Motor neuron (in vitro differentiated cells): ENCODE measurements at regions not wholly inside any gene's neighbourhood (a gene's known extent, or its start where the extent isn't known, plus 50 kb on each side); places are given as distances from the start of the nearest gene placed in this dataset.
A peak's percentile ranks its signal among the peaks of the same experiment; 100 is the strongest.
"Not testable (repeated sequence)": the region's sequence is repeated elsewhere in the genome, so short reads cannot be mapped to it uniquely, and the experiment has no call there.

Experiments used
- ATAC-seq, 8 experiments: fragments of 200-7000 bp; cut with Tn5 transposase; replicated peaks in 6 of 8; 2 replicates each; pipeline ENCODE4 v1.8.0; 2021; ENCODE audit warnings: mild to moderate bottlenecking in 8 of 8, moderate library complexity in 8 of 8
- H3K27ac ChIP-seq, 2 donors: fragments of 250-450 bp; sonication (Bioruptor Pico); 2 replicates each; pipeline ENCODE4 v1.9.0; 2021; ENCODE audit warnings: antibody characterized with exemption in 2 of 2, mild to moderate bottlenecking in 2 of 2, moderate library complexity in 1 of 2
- H3K4me1 ChIP-seq, 2 donors: fragments of 250-450 bp; sonication (Bioruptor Pico); replicated peaks in 1 of 2; 2 replicates each; pipeline ENCODE4 v1.6.1; 2021; ENCODE audit warnings: antibody characterized with exemption in 2 of 2, mild to moderate bottlenecking in 2 of 2, moderate library complexity in 1 of 2
- H3K4me3 ChIP-seq, 5 donors: fragments of 250-450 bp; sonication (Bioruptor Pico); 2 replicates each; pipeline ENCODE4 v1.9.0; 2021; ENCODE audit warnings: antibody characterized with exemption in 5 of 5, mild to moderate bottlenecking in 5 of 5, moderate library complexity in 4 of 5
- WGBS, 10 experiments: fragments of 450-650 bp; shearing (Covaris generic); methylation state at CpG; one replicate each; pipeline ENCODE4 v1.0.0; 2022; 5-methylcytosine and 5-hydroxymethylcytosine counted together
- in situ Hi-C, 9 experiments: fragments of 400-800 bp; cut with MboI; loops; one replicate each; pipeline ENCODE4 v1.15.0; 2021; ENCODE audit warnings: low sequenced_read_pairs in 9 of 9, low pct_unique_long_range_greater_than_20kb in 2 of 9; ENCODE audit not compliant: unreplicated experiment in 9 of 9

GRCh38 chr3:3902161-3902560, 102.9 kb downstream of the LRRN1 start:
- H3K4me1 ChIP-seq: no peaks in the 10 kb centered on the region
- in situ Hi-C loops: no loop called here
- no peak overlapping the region for H3K27ac ChIP-seq
- ATAC-seq: no peak
- no peak overlapping the region for H3K4me3 ChIP-seq
- WGBS, 10 experiments: 57 to 86% (median 67%) methylated on average over 1 of the region's 1 CpG; no CpG with 5 or more reads in 7 of the 10 experiments

- in situ Hi-C loops: no loop called here
- Histone ChIP-seq H3K27ac (no peak overlapping the region), H3K4me3 (no peak overlapping the region), H3K4me1 (no peaks in the 10 kb centered on the region)
- ATAC-seq: no peak
- 100% methylated on average over 1 of the region's 3 CpGs; no CpG with 5 or more reads in 9 of the 10 experiments for WGBS, 10 experiments
Measured at GRCh38 chr3:3906171-3906570, 106.9 kb downstream of the LRRN1 start.

- Histone ChIP-seq H3K27ac (no peak overlapping the region), H3K4me1 (no peaks in the 10 kb centered on the region), H3K4me3 (no peak overlapping the region)
- ATAC-seq: no peak
- in situ Hi-C loops: no loop called here
Measured at GRCh38 chr3:3907023-3907422, 107.8 kb downstream of the LRRN1 start.

DNA sequence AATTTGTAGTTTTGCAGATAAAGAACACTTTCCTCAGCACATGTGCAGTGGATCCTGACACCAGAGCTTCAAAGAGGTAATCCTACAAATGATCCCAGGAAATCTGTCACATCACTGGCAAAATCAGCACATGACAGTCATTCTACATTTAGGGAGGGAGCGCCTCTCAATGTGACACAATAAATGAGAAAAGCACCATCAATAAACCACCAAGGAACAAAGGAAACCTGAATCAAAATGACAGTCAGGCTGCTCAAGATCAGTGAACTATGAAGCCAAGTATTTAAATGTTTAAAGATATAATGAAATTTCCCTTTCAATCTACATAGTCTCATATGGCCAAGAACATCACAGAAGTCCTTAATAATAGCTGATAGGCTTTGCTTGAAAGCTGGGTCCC, 119.5 kb downstream of the LRRN1 start:
- in situ Hi-C loops: no loop called here
- 17 to 100% (median 54%) methylated on average over 1 of the region's 1 CpG; no CpG with 5 or more reads in 6 of the 10 experiments for WGBS, 10 experiments
- H3K27ac ChIP-seq: no peak overlapping the region

GRCh38 chr3:3919316-3919715, 120.1 kb downstream of the LRRN1 start:
- in situ Hi-C loops: no loop called here
- Histone ChIP-seq H3K27ac (no peak overlapping the region), H3K4me3 (no peak overlapping the region), H3K4me1 (peaks cover 6 to 17% of the 10 kb centered on the region in 2 donors)
- no peak for ATAC-seq
- 0 to 57% (median 18%) methylated on average over 1 of the region's 1 CpG; no CpG with 5 or more reads in 1 of the 10 experiments for WGBS, 10 experiments

More for the DNA sequence above, 119.5 kb downstream of the LRRN1 start:
- peak in 2 of 8 experiments; percentile 38 to 42 for ATAC-seq
- no peak overlapping the region for H3K4me3 ChIP-seq
- peaks cover 6 to 17% of the 10 kb centered on the region in 2 donors for H3K4me1 ChIP-seq

DNA sequence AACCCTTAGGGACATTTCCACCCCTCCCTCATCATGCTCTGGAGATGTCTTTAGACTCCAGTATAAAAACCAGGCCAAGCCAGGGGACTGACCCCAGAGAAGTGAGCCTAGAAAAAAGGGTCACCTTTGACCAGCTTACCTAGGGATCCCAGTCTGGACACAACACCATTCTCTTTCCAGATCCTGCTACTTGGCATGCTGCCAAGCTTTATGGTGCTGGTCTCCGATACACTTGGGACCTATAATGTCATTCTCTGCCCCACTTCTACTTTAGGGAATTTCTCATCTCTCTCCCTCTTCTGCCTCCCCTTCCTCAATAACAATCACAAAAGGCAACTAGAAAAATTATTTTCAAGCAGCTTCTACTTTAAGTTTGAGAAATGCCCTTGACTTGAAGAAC, 124.4 kb downstream of the LRRN1 start:
- in situ Hi-C loops: no loop called here
- Histone ChIP-seq H3K27ac (no peak overlapping the region), H3K4me1 (peaks cover 2 to 15% of the 10 kb centered on the region in 2 donors), H3K4me3 (no peak overlapping the region)
- 40 to 100% (median 89%) methylated on average over 1 of the region's 1 CpG; no CpG with 5 or more reads in 6 of the 10 experiments for WGBS, 10 experiments
- ATAC-seq: no peak

GRCh38 chr3:3927198-3927597, 128.0 kb downstream of the LRRN1 start:
- Histone ChIP-seq H3K4me1 (no peaks in the 10 kb centered on the region), H3K27ac (no peak overlapping the region), H3K4me3 (no peak overlapping the region)
- 0 to 93% (median 43%) methylated on average over 1 of the region's 1 CpG; no CpG with 5 or more reads in 3 of the 10 experiments for WGBS, 10 experiments
- no peak for ATAC-seq
- in situ Hi-C loops: no loop called here

DNA sequence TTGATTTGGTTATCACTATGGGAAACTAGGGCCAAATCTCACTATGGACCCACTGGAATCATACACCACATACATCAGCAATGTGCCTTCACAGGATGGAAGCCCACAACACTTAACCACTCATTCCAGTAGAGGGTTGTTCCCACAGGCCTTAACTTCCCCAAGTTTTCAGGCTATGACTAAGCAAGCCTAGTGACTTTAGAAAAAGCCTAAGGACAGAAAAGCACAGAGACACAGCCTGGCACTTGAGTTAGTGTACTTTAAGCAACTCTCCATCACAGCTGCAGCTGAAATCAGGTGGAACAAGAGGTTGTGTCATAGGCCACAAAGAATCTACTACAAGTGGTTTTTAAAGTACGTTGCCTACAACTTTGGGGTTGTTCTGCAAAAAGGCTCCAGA, 128.7 kb downstream of the LRRN1 start:
- 0 to 100% (median 51%) methylated on average over 1 of the region's 1 CpG; no CpG with 5 or more reads in 4 of the 10 experiments for WGBS, 10 experiments
- Histone ChIP-seq H3K4me3 (no peak overlapping the region), H3K4me1 (no peaks in the 10 kb centered on the region), H3K27ac (no peak overlapping the region)
- in situ Hi-C loops: no loop called here
- no peak for ATAC-seq

DNA sequence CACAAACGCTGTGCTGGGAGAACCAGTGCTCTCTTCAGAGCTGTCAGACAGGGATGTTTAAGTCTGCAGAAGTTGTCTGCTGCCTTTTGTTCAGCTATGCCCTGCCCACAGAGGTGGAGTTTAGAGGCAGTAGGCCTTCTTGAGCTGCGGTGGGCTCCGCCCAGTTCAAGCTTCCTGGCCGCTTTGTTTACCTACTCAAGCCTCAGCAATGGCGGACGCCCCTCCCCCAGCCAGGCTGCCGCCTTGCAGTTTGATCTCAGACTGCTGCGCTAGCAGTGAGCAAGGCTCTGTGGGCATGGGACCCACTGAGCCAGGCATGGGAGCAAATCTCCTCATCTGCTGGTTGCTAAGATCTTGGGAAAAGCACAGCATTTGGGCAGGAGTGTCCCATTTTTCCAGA, 142.1 kb downstream of the LRRN1 start:
- H3K4me1 ChIP-seq, H3K4me3 ChIP-seq, ATAC-seq, in situ Hi-C loops: not testable (repeated sequence)
- 40 to 70% (median 63%) methylated on average over 1 to 2 of the region's 8 CpGs; no CpG with 5 or more reads in 7 of the 10 experiments for WGBS, 10 experiments
- H3K27ac ChIP-seq: peak overlapping the region in 1 of 2 donors; percentile 48

DNA sequence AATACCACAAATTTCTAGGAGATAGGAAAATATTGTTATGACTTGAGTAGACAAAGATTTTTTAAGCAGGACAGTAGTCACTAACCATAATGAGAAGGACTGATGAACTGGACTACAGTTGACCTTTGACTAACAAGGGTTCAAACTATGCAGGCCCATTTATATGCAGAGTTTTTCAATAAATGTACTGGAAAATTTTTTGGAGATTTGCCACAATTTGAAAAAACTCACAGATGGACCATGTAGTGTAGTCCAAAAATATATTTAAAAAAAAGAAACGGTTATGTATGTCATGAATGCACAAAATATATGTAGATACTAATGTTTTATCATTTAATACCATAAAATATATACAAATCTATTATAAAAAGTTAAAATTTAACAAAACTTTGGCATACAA, 151.8 kb downstream of the LRRN1 start:
- 0 to 60% (median 0%) methylated on average over 1 of the region's 1 CpG; no CpG with 5 or more reads in 1 of the 10 experiments for WGBS, 10 experiments
- no peak overlapping the region for H3K4me3 ChIP-seq
- in situ Hi-C loops: no loop called here

DNA sequence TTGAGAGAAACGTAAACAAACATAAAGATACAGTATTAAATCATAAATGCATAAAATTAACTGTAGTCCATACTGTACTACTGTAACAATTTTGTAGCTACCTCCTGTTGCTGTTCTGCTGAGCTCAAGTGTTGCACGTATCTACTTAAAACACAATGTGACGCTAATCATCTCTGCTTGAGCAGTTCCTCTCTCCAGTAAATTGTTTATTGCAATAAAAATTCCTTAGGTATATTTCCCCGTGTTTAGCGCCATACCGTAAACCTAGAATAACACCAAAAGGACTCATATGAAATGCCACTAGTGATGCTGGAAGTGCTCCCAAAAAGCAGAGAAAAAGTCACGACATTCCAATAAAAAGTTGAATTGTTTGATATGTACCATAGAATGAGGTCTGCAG, 152.3 kb downstream of the LRRN1 start:
- Histone ChIP-seq H3K4me3 (no peak overlapping the region), H3K4me1 (no peaks in the 10 kb centered on the region), H3K27ac (no peak overlapping the region)
- WGBS, 10 experiments: 43 to 100% (median 85%) methylated on average over 4 to 7 of the region's 7 CpGs
- in situ Hi-C loops: no loop called here
- ATAC-seq: no peak

More for the DNA sequence above, 151.8 kb downstream of the LRRN1 start:
- no peak for ATAC-seq
- Histone ChIP-seq H3K4me1 (no peaks in the 10 kb centered on the region), H3K27ac (no peak overlapping the region)

GRCh38 chr3:3962867-3963266, 163.6 kb downstream of the LRRN1 start:
- in situ Hi-C loops, H3K4me1 ChIP-seq, H3K27ac ChIP-seq: not testable (repeated sequence)
- ATAC-seq: peak in 2 of 8 experiments; percentile 61 to 78
- 17 to 100% (median 56%) methylated on average over 1 of the region's 14 CpGs; no CpG with 5 or more reads in 4 of the 10 experiments for WGBS, 10 experiments
- H3K4me3 ChIP-seq: peak overlapping the region in 3 of 5 donors; percentile 14 to 37 (median 22)

- Histone ChIP-seq H3K4me3 (no peak overlapping the region), H3K27ac (peak overlapping the region in 1 of 2 donors; percentile 43), H3K4me1 (no peaks in the 10 kb centered on the region)
- 27 to 100% (median 85%) methylated on average over 1 to 5 of the region's 6 CpGs; no CpG with 5 or more reads in 3 of the 10 experiments for WGBS, 10 experiments
- in situ Hi-C loops: loop anchor here in 1 of 9 experiments (25.0 kb wide), 1 partner anchor 772 kb away; no protein-coding TSS in a partner anchor
- peak in 1 of 8 experiments; percentile 34 for ATAC-seq
Measured at GRCh38 chr3:3984053-3984452, 184.8 kb downstream of the LRRN1 start.

GRCh38 chr3:3991598-3991997, 192.4 kb downstream of the LRRN1 start:
- 0 to 100% (median 35%) methylated on average over 1 to 2 of the region's 3 CpGs; no CpG with 5 or more reads in 6 of the 10 experiments for WGBS, 10 experiments
- ATAC-seq: no peak
- Histone ChIP-seq H3K4me1 (peaks cover 0 to 13% of the 10 kb centered on the region in 2 donors), H3K4me3 (no peak overlapping the region), H3K27ac (no peak overlapping the region)
- in situ Hi-C loops: loop anchor here in 1 of 9 experiments (25.0 kb wide), 1 partner anchor 779 kb away; no protein-coding TSS in a partner anchor
